Liver (tissue), 8 donors: ENCODE measurements at regions not wholly inside any gene's neighbourhood (a gene's known extent, or its start where the extent isn't known, plus 50 kb on each side); places are given as distances from the start of the nearest gene placed in this dataset.
"Not testable (repeated sequence)": the region's sequence is repeated elsewhere in the genome, so short reads cannot be mapped to it uniquely, and the experiment has no call there.

Experiments
- DNase-seq: peaks from one replicate; pipeline ENCODE4 v3.0.0-alpha.2; 2017; ENCODE audit warnings: low spot score
- H3K27ac ChIP-seq, 2 donors: one replicate each; pipeline ENCODE4 v1.7.0; 2013; ENCODE audit warnings: inconsistent platforms in 2 of 2, low read length in 2 of 2, control low read depth in 1 of 2, low read depth in 1 of 2, mild to moderate bottlenecking in 1 of 2
- H3K27me3 ChIP-seq, 4 donors: one replicate each; pipeline versions ENCODE4 v1.6.1 to v1.7.0; 2013; ENCODE audit warnings: low read length in 3 of 4, inconsistent platforms in 1 of 4, mild to moderate bottlenecking in 1 of 4, moderate library complexity in 1 of 4; ENCODE audit not compliant: control insufficient read depth in 4 of 4, insufficient read depth in 4 of 4
- H3K36me3 ChIP-seq, 4 donors: one replicate each; pipeline versions ENCODE4 v1.6.1 to v1.7.0; 2013; ENCODE audit warnings: low read length in 3 of 4, mild to moderate bottlenecking in 3 of 4, low read depth in 1 of 4, moderate library complexity in 1 of 4; ENCODE audit not compliant: control insufficient read depth in 4 of 4, insufficient read depth in 3 of 4
- H3K4me1 ChIP-seq, 4 donors: one replicate each; pipeline versions ENCODE4 v1.6.1 to v1.7.0; 2013; ENCODE audit warnings: low read length in 3 of 4, mild to moderate bottlenecking in 3 of 4, moderate library complexity in 1 of 4; ENCODE audit not compliant: control insufficient read depth in 4 of 4, insufficient read depth in 4 of 4
- H3K4me3 ChIP-seq, 3 donors: one replicate each; pipeline versions ENCODE4 v1.6.1 to v1.7.0; 2013; ENCODE audit warnings: low read length in 3 of 3, control low read depth in 1 of 3, low read depth in 1 of 3, mild to moderate bottlenecking in 1 of 3
- H3K9ac ChIP-seq, 2 donors: one replicate each; pipeline ENCODE4 v1.7.0; 2013; ENCODE audit warnings: low read length in 2 of 2, mild to moderate bottlenecking in 2 of 2, moderate library complexity in 2 of 2, control low read depth in 1 of 2, low read depth in 1 of 2
- H3K9me3 ChIP-seq, 4 donors: one replicate each; pipeline versions ENCODE4 v1.6.1 to v1.7.0; 2013; ENCODE audit warnings: low read length in 3 of 4; ENCODE audit not compliant: control insufficient read depth in 4 of 4
- CTCF ChIP-seq: fragments of 150-350 bp; IDR thresholded peaks from 2 replicates; pipeline ENCODE4 v1.5.1; 2017; ENCODE audit warnings: improper control_type of control experiment, low read depth, low read length; ENCODE audit not compliant: missing input control
- FOXA1 ChIP-seq: IDR thresholded peaks from 2 replicates; pipeline ENCODE4 v1.6.1; 2016; ENCODE audit warnings: antibody characterized with exemption
- FOXA2 ChIP-seq: IDR thresholded peaks from 2 replicates; pipeline ENCODE4 v1.6.1; 2016; ENCODE audit warnings: antibody characterized with exemption
- GABPA ChIP-seq, 2 donors: IDR thresholded peaks in 1 of 2; conservative IDR thresholded peaks in 1 of 2; 2 replicates each; pipeline ENCODE4 v1.6.1; 2016; ENCODE audit warnings: antibody characterized with exemption in 2 of 2, mild to moderate bottlenecking in 1 of 2, moderate library complexity in 1 of 2
- HNF4A ChIP-seq, 2 donors: conservative IDR thresholded peaks; 2 replicates each; pipeline ENCODE4 v1.6.1; 2016; ENCODE audit warnings: antibody characterized with exemption in 2 of 2, mild to moderate bottlenecking in 2 of 2
- HNF4G ChIP-seq: IDR thresholded peaks from 2 replicates; pipeline ENCODE4 v1.6.1; 2016; ENCODE audit warnings: antibody characterized with exemption
- JUND ChIP-seq, 2 donors: IDR thresholded peaks; 2 replicates each; pipeline ENCODE4 v1.6.1; 2016; ENCODE audit warnings: antibody characterized with exemption in 2 of 2
- NR2F2 ChIP-seq: IDR thresholded peaks from 2 replicates; pipeline ENCODE4 v1.6.1; 2016; ENCODE audit warnings: antibody characterized with exemption
- RAD21 ChIP-seq, 2 donors: IDR thresholded peaks; 2 replicates each; pipeline ENCODE4 v1.6.1; 2016; ENCODE audit warnings: antibody characterized with exemption in 2 of 2, mild to moderate bottlenecking in 2 of 2
- RXRA ChIP-seq, 2 donors: IDR thresholded peaks; 2 replicates each; pipeline ENCODE4 v1.6.1; 2017 to 2018; ENCODE audit warnings: antibody characterized with exemption in 2 of 2, mild to moderate bottlenecking in 1 of 2
- SP1 ChIP-seq: IDR thresholded peaks from 2 replicates; pipeline ENCODE4 v1.6.1; 2018; ENCODE audit warnings: antibody characterized with exemption, mild to moderate bottlenecking
- TAF1 ChIP-seq: conservative IDR thresholded peaks from 2 replicates; pipeline ENCODE4 v1.6.1; 2016; ENCODE audit warnings: antibody characterized with exemption, mild to moderate bottlenecking
- YY1 ChIP-seq: IDR thresholded peaks from 2 replicates; pipeline ENCODE4 v1.6.1; 2016; ENCODE audit warnings: antibody characterized with exemption, mild to moderate bottlenecking
- WGBS: extraction: QIAGEN DNeasy Blood & Tissue Kit; methylation state at CpG from one replicate; pipeline ENCODE4 v1.1.7; 2013; 5-methylcytosine and 5-hydroxymethylcytosine counted together
- TF ChIP-seq, protein P1 (sequence below): IDR thresholded peaks from 2 replicates; pipeline ENCODE4 v1.6.1; 2016; ENCODE audit warnings: antibody characterized with exemption
- TF ChIP-seq, protein P2 (sequence below): IDR thresholded peaks from 2 replicates; pipeline ENCODE4 v1.6.1; 2016; ENCODE audit warnings: antibody characterized with exemption
- TF ChIP-seq, protein P3 (sequence below): IDR thresholded peaks from 2 replicates; pipeline ENCODE4 v1.6.1; 2016; ENCODE audit warnings: antibody characterized with exemption
- donor health status: healthy.
- donor health status: healthy.
- donor health status: healthy.
- donor health status: healthy.
- donor health status: healthy.

- WGBS: 85% methylated on average over 7 of the region's 7 CpGs
- not testable (repeated sequence) for H3K27ac ChIP-seq, H3K27me3 ChIP-seq, H3K9ac ChIP-seq, H3K9me3 ChIP-seq, H3K36me3 ChIP-seq, DNase-seq, H3K4me3 ChIP-seq, H3K4me1 ChIP-seq
These were observed 145.9 kb upstream of the NEGR1 start for GRCh38 chr1:72428276-72428675.

DNA sequence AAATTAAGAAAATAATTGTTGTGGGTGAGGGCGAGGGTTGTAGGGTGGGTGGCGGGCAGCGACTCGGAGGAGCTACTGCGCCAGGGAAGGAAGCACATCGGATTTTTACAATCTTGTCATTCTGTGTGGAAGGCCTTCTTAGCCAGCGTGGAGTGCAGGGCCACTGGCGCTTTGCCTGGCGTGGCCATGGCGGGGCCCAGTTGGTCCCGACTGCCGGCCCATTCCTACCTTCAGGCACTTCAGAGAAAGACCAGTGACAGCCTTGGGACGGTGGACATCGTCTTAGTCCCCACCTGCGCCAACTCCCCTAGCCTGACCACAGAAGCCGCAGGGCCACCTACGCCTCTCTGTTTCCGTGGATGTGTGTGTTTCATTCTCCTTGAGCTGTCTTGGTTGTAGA, 136.9 kb upstream of the NEGR1 start:
- no peak for DNase-seq
- Histone ChIP-seq H3K27me3 (no peaks in the 10 kb centered on the region), H3K9me3 (no peaks in the 10 kb centered on the region), H3K36me3 (no peaks in the 10 kb centered on the region), H3K4me3 (no peak overlapping the region), H3K9ac (no peak overlapping the region), H3K27ac (no peak overlapping the region), H3K4me1 (no peaks in the 10 kb centered on the region)
- TF ChIP-seq HNF4A (conservative IDR thresholded peaks at IDR 0.05) (no peak), JUND (IDR thresholded peaks at IDR 0.05) (no peak), GABPA (IDR thresholded peaks at IDR 0.05 in 1 of 2, conservative IDR thresholded peaks at IDR 0.05 in 1 of 2) (no peak), TAF1 (no peak), FOXA1 (no peak), RXRA (IDR thresholded peaks at IDR 0.05) (no peak), FOXA2 (no peak), CTCF (no peak), SP1 (no peak), YY1 (no peak), HNF4G (no peak)
- TF ChIP-seq, protein P1, sequence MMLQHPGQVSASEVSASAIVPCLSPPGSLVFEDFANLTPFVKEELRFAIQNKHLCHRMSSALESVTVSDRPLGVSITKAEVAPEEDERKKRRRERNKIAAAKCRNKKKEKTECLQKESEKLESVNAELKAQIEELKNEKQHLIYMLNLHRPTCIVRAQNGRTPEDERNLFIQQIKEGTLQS: no peak
- 93% methylated on average over 18 of the region's 18 CpGs for WGBS

DNA sequence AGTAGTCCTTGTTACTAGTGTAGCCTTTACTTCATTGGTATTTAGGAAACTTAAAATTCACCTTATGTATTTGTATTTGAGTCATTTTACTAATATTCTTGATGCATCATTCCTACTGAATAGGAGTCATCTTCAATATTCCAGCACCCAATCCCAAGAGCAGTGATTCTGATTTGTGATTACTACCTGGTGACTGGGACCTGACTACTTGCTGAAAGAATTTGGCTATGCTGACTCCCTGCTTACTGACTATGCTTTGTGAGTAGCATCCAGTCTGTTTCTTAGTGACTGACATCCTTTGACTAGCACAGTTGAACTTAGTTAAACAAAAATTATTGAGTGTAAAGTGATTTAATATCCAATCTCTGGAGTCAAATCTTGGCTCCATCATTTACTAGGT, 129.9 kb upstream of the NEGR1 start:
- Histone ChIP-seq H3K27me3 (no peaks in the 10 kb centered on the region), H3K9ac (no peak overlapping the region), H3K4me3 (no peak overlapping the region), H3K36me3 (no peaks in the 10 kb centered on the region), H3K9me3 (peaks cover 0 to 3% (median 0%) of the 10 kb centered on the region in 4 donors), H3K4me1 (no peaks in the 10 kb centered on the region), H3K27ac (no peak overlapping the region)
- TF ChIP-seq YY1 (no peak), SP1 (no peak), TAF1 (no peak), RXRA (IDR thresholded peaks at IDR 0.05) (no peak), HNF4G (no peak), GABPA (IDR thresholded peaks at IDR 0.05 in 1 of 2, conservative IDR thresholded peaks at IDR 0.05 in 1 of 2) (no peak), FOXA1 (no peak), JUND (IDR thresholded peaks at IDR 0.05) (no peak), NR2F2 (no peak), RAD21 (IDR thresholded peaks at IDR 0.05) (no peak)
- TF ChIP-seq, protein P2, sequence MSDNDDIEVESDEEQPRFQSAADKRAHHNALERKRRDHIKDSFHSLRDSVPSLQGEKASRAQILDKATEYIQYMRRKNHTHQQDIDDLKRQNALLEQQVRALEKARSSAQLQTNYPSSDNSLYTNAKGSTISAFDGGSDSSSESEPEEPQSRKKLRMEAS: no peak
- TF ChIP-seq, protein P1: no peak
- TF ChIP-seq, protein P3, sequence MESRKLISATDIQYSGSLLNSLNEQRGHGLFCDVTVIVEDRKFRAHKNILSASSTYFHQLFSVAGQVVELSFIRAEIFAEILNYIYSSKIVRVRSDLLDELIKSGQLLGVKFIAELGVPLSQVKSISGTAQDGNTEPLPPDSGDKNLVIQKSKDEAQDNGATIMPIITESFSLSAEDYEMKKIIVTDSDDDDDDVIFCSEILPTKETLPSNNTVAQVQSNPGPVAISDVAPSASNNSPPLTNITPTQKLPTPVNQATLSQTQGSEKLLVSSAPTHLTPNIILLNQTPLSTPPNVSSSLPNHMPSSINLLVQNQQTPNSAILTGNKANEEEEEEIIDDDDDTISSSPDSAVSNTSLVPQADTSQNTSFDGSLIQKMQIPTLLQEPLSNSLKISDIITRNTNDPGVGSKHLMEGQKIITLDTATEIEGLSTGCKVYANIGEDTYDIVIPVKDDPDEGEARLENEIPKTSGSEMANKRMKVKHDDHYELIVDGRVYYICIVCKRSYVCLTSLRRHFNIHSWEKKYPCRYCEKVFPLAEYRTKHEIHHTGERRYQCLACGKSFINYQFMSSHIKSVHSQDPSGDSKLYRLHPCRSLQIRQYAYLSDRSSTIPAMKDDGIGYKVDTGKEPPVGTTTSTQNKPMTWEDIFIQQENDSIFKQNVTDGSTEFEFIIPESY: no peak
- no peak for DNase-seq
